NCI-H226 (cell line): ENCODE measurements at regions not wholly inside any gene's neighbourhood (a gene's known extent, or its start where the extent isn't known, plus 50 kb on each side); places are given as distances from the start of the nearest gene placed in this dataset.
A peak's percentile ranks its signal among the peaks of the same experiment; 100 is the strongest.

Experiments
- DNase-seq: peaks from one replicate; pipeline ENCODE4 v3.0.0-alpha.2; 2015

- DNase-seq = no peak
These were observed 99.7 kb upstream of the NCKAP5 start for GRCh38 chr2:133667968-133668367.

GRCh38 chr2:133668547-133668946, 100.3 kb upstream of the NCKAP5 start:
- DNase-seq = no peak

- no peak for DNase-seq
These were observed 105.1 kb upstream of the NCKAP5 start for GRCh38 chr2:133673305-133673905.

GRCh38 chr2:133674066-133674432, 105.8 kb upstream of the NCKAP5 start:
- DNase-seq = no peak

GRCh38 chr2:133674433-133675331, 106.4 kb upstream of the NCKAP5 start:
- no peak for DNase-seq

GRCh38 chr2:133676392-133677130, 108.3 kb upstream of the NCKAP5 start:
- DNase-seq = no peak

GRCh38 chr2:133680343-133681049, 112.2 kb upstream of the NCKAP5 start:
- DNase-seq = no peak

GRCh38 chr2:133682347-133682746, 114.1 kb upstream of the NCKAP5 start:
- no peak for DNase-seq

- no peak for DNase-seq
These were observed 114.6 kb upstream of the NCKAP5 start for GRCh38 chr2:133682906-133683305.

- no peak for DNase-seq
These were observed 117.5 kb upstream of the NCKAP5 start for GRCh38 chr2:133685636-133686215.

- no peak for DNase-seq
These were observed 122.5 kb upstream of the NCKAP5 start for GRCh38 chr2:133690780-133691179.

- no peak for DNase-seq
These were observed 123.1 kb upstream of the NCKAP5 start for GRCh38 chr2:133691336-133691735.

GRCh38 chr2:133705287-133705686, 137.0 kb upstream of the NCKAP5 start:
- no peak for DNase-seq

GRCh38 chr2:133710613-133711012, 142.3 kb upstream of the NCKAP5 start:
- peak; percentile 40 for DNase-seq

GRCh38 chr2:133711201-133711600, 142.9 kb upstream of the NCKAP5 start:
- no peak for DNase-seq

- DNase-seq = no peak
These were observed 143.5 kb upstream of the NCKAP5 start for GRCh38 chr2:133711806-133712205.

GRCh38 chr2:133712369-133712768, 144.1 kb upstream of the NCKAP5 start:
- DNase-seq = no peak

- no peak for DNase-seq
These were observed 144.9 kb upstream of the NCKAP5 start for GRCh38 chr2:133713049-133713580.

GRCh38 chr2:133716166-133716565, 147.9 kb upstream of the NCKAP5 start:
- DNase-seq = no peak

- DNase-seq = no peak
These were observed 149.2 kb upstream of the NCKAP5 start for GRCh38 chr2:133717497-133717896.

GRCh38 chr2:133718688-133719201, 150.5 kb upstream of the NCKAP5 start:
- peak; percentile 72 for DNase-seq

- DNase-seq = no peak
These were observed 152.2 kb upstream of the NCKAP5 start for GRCh38 chr2:133720429-133720828.
